ENCODE measurements at regions not wholly inside any gene's neighbourhood (a gene's known extent, or its start where the extent isn't known, plus 50 kb on each side); places are given as distances from the start of the nearest gene placed in this dataset.

DNA sequence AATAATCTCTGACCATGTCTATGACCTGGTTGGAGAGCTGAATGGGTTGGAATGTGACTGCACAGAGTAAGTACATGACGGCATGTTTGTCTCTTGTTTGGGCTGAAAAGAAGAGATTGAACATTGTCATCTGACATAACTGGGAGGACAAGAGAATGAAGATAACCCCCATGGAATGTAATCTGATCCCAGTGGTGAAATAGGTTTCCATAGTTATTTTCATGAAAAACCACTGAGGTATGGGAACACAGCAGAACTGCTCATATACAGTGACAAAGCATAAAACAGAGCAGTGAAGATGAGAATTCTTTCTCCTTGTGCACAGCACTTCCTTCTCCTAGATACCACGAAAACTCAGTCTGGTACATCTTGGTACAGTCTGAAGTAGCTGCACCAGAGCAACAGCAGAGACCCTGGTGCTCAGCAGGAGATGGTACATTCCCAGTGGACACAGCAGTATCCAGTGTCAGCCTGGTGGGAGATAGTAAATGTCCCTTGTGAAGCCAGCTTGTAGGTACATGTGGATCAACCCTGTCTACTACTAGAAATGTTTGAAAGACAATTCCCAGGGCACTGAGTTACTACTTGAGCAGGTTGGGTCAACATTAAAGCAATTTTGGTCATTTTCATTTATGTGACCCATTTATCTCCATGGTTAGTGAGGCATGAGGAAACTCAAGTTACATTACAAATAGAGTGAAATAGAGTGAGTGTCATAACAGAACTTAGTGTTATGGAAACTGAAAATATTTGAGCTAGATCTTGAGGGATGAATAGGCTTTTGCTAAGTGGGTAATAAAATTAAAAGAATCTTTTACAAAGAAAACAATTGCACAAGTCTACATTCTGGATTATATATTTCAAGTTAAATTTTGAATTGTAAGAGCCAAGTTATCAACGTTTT, 178.3 kb downstream of the SUCNR1 start:
- intact Hi-C loops (cut with DNase I): no loop called here
- TF ChIP-seq, protein P1, sequence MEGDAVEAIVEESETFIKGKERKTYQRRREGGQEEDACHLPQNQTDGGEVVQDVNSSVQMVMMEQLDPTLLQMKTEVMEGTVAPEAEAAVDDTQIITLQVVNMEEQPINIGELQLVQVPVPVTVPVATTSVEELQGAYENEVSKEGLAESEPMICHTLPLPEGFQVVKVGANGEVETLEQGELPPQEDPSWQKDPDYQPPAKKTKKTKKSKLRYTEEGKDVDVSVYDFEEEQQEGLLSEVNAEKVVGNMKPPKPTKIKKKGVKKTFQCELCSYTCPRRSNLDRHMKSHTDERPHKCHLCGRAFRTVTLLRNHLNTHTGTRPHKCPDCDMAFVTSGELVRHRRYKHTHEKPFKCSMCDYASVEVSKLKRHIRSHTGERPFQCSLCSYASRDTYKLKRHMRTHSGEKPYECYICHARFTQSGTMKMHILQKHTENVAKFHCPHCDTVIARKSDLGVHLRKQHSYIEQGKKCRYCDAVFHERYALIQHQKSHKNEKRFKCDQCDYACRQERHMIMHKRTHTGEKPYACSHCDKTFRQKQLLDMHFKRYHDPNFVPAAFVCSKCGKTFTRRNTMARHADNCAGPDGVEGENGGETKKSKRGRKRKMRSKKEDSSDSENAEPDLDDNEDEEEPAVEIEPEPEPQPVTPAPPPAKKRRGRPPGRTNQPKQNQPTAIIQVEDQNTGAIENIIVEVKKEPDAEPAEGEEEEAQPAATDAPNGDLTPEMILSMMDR (IDR thresholded peaks at IDR 0.05): no peak
- TF ChIP-seq POLR2A (IDR thresholded peaks at IDR 0.05): no peak
- 61 to 65% methylated on average over 3 of the region's 3 CpGs for WGBS, 2 donors
- Histone ChIP-seq H3K4me3 (no peak overlapping the region), H3K4me1 (no peaks in the 10 kb centered on the region), H3K36me3 (no peaks in the 10 kb centered on the region), H3K27me3 (no peaks in the 10 kb centered on the region), H3K27ac (no peak overlapping the region), H3K9me3 (no peaks in the 10 kb centered on the region)
- no peak for DNase-seq

DNA sequence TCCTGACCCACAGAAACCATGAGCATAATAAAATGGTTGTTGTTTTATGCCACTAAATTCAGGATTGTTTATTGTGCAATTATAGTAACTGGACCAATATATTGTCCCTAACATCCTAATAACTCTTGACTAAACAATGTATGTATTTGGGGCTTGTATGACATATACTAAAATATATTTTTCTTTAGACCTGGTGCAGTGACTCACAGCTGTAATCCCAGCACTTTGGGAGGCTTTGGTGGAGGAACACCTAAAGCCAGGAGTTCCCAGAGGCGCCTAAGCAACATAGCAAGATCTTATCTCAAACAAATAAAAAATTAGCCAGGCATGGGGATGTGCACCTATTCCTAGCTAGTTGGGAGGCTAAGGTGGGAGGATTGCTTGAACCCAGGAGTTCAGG, 180.4 kb downstream of the SUCNR1 start:
- no peak for DNase-seq
- Histone ChIP-seq H3K36me3 (no peaks in the 10 kb centered on the region), H3K4me3 (no peak overlapping the region), H3K27me3 (no peaks in the 10 kb centered on the region), H3K4me1 (no peaks in the 10 kb centered on the region), H3K27ac (no peak overlapping the region), H3K9me3 (no peaks in the 10 kb centered on the region)
- 92 to 100% methylated on average over 1 of the region's 1 CpG for WGBS, 2 donors
- intact Hi-C loops (cut with DNase I): no loop called here
- no peak for TF ChIP-seq POLR2A (IDR thresholded peaks at IDR 0.05)
- TF ChIP-seq, protein P1 (IDR thresholded peaks at IDR 0.05): no peak

DNA sequence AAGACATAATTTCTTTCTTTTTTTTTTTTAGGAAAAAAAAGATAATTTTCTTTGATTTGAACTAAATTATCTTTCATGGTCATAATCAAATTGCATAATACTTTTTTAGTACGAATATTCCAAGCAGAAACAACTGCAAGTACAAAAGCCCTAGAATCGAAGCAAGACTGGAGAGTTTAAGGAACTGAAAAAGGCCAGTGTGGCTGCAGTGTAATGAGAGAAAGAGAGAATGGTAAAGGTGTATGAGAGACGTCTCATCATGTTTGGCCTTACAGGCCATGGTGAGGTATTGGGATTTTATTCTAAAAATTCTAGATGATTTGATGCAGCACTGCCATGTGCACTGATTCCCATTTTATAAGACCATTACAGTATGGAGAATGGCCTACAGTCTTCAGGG, 180.9 kb downstream of the SUCNR1 start:
- DNase-seq: no peak
- TF ChIP-seq, protein P1 (IDR thresholded peaks at IDR 0.05): no peak
- no peak for TF ChIP-seq POLR2A (IDR thresholded peaks at IDR 0.05)
- intact Hi-C loops (cut with DNase I): no loop called here
- H3K4me1 ChIP-seq: no peaks in the 10 kb centered on the region
- H3K36me3 ChIP-seq: no peaks in the 10 kb centered on the region
- H3K27ac ChIP-seq: no peak overlapping the region
- 85 to 89% methylated on average over 3 of the region's 3 CpGs for WGBS, 2 donors
- no peaks in the 10 kb centered on the region for H3K9me3 ChIP-seq
- no peaks in the 10 kb centered on the region for H3K27me3 ChIP-seq
- no peak overlapping the region for H3K4me3 ChIP-seq

DNA sequence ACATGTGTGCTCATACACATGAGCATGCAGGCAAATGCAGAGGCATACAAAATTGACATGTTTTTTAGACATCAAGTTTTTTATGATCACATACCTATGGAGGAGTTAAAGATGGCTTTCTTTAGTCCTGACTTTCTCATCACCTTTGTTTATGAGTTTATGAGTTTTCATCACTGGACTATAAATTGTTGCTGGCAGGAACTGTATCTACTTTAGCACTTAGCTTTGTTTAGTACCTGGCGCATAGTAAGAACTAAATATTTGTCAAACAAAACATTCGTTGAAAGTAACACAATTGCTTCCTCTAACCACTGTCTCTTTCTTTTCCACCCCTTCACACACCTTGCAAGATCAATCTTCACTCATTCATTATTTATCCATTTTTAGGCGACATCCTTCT, 182.6 kb downstream of the SUCNR1 start:
- H3K9me3 ChIP-seq: no peaks in the 10 kb centered on the region
- no peaks in the 10 kb centered on the region for H3K36me3 ChIP-seq
- no peak overlapping the region for H3K27ac ChIP-seq
- TF ChIP-seq POLR2A (IDR thresholded peaks at IDR 0.05): no peak
- TF ChIP-seq, protein P1 (IDR thresholded peaks at IDR 0.05): no peak
- H3K4me1 ChIP-seq: no peaks in the 10 kb centered on the region
- no peaks in the 10 kb centered on the region for H3K27me3 ChIP-seq
- 82 to 85% methylated on average over 3 of the region's 3 CpGs for WGBS, 2 donors
- intact Hi-C loops (cut with DNase I): no loop called here
- no peak for DNase-seq
- no peak overlapping the region for H3K4me3 ChIP-seq

DNA sequence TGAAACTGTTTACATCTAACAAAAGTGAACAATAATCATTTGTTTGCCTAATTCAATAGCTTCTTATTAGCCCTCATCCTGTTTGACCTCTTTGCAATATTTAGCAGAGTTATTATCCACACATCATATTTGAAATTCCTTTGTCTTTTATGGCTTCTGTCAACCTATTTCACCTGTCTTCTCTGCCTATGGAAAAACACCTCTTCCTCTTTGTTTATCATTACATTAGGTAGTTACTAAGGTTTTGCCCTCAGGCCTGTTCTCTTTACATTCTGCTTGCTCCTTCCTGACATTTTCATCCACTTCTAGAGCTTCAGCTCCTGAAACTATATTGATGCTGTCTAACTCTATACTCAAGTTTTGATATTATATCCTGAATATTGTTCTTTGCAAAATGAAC, 183.0 kb downstream of the SUCNR1 start:
- no peak for TF ChIP-seq POLR2A (IDR thresholded peaks at IDR 0.05)
- TF ChIP-seq, protein P1 (IDR thresholded peaks at IDR 0.05): no peak
- no peak for DNase-seq
- no peak overlapping the region for H3K4me3 ChIP-seq
- no peaks in the 10 kb centered on the region for H3K27me3 ChIP-seq
- no peaks in the 10 kb centered on the region for H3K9me3 ChIP-seq
- no peaks in the 10 kb centered on the region for H3K36me3 ChIP-seq
- intact Hi-C loops (cut with DNase I): no loop called here
- no peak overlapping the region for H3K27ac ChIP-seq
- no peaks in the 10 kb centered on the region for H3K4me1 ChIP-seq

Data from esophagus squamous epithelium (tissue), 5 donors.